ENCODE measurements at regions not wholly inside any gene's neighbourhood (a gene's known extent, or its start where the extent isn't known, plus 50 kb on each side); places are given as distances from the start of the nearest gene placed in this dataset.
"Not testable (repeated sequence)": the region's sequence is repeated elsewhere in the genome, so short reads cannot be mapped to it uniquely, and the experiment has no call there.

GRCh38 chr2:184413221-184413620 lies 185.1 kb upstream of the ZNF804A start:
- TF ChIP-seq CTCF (IDR thresholded peaks at IDR 0.05; ENCODE audit: insufficient read depth, low read depth, low read length) = no peak
- ChIA-PET CTCF (no interaction called here), POLR2A (no interaction called here)
- Histone ChIP-seq H3K36me3 (ENCODE audit: control insufficient read depth, insufficient read depth, low read length) (no peaks in the 10 kb centered on the region), H3K27me3 (ENCODE audit: control insufficient read depth, insufficient read depth, low read length) (no peaks in the 10 kb centered on the region), H3K4me3 (ENCODE audit: low read depth, low read length) (no peak overlapping the region)
- DNase-seq (ENCODE audit: low read depth) = no peak

GRCh38 chr2:184413671-184414229 lies 184.6 kb upstream of the ZNF804A start:
- H3K27me3 ChIP-seq (ENCODE audit: control insufficient read depth, insufficient read depth, low read length) = no peaks in the 10 kb centered on the region
- CTCF ChIA-PET = no interaction called here

GRCh38 chr2:184416146-184416913 lies 182.0 kb upstream of the ZNF804A start:
- POLR2A ChIA-PET = no interaction called here
- Histone ChIP-seq H3K4me3 (ENCODE audit: low read depth, low read length) (no peak overlapping the region), H3K27me3 (ENCODE audit: control insufficient read depth, insufficient read depth, low read length) (no peaks in the 10 kb centered on the region), H3K36me3 (ENCODE audit: control insufficient read depth, insufficient read depth, low read length) (no peaks in the 10 kb centered on the region)
- CTCF ChIA-PET = interaction anchor here (0.7 kb wide), 1 partner anchor 59 kb away, joined by 3 read pairs; no protein-coding TSS in a partner anchor
- no peak for TF ChIP-seq CTCF (IDR thresholded peaks at IDR 0.05; ENCODE audit: insufficient read depth, low read depth, low read length)
- no peak for DNase-seq (ENCODE audit: low read depth)

More at GRCh38 chr2:184413671-184414229, 184.6 kb upstream of the ZNF804A start:
- Histone ChIP-seq H3K36me3 (ENCODE audit: control insufficient read depth, insufficient read depth, low read length) (no peaks in the 10 kb centered on the region), H3K4me3 (ENCODE audit: low read depth, low read length) (no peak overlapping the region)
- POLR2A ChIA-PET = no interaction called here
- TF ChIP-seq CTCF (IDR thresholded peaks at IDR 0.05; ENCODE audit: insufficient read depth, low read depth, low read length) = no peak
- no peak for DNase-seq (ENCODE audit: low read depth)

- no peak overlapping the region for H3K4me3 ChIP-seq (ENCODE audit: low read depth, low read length)
- no peak for DNase-seq (ENCODE audit: low read depth)
- TF ChIP-seq CTCF (IDR thresholded peaks at IDR 0.05; ENCODE audit: insufficient read depth, low read depth, low read length) = no peak
- H3K27me3 ChIP-seq (ENCODE audit: control insufficient read depth, insufficient read depth, low read length) = no peaks in the 10 kb centered on the region
- ChIA-PET POLR2A (no interaction called here), CTCF (no interaction called here)
- H3K36me3 ChIP-seq (ENCODE audit: control insufficient read depth, insufficient read depth, low read length) = no peaks in the 10 kb centered on the region
These were observed 178.6 kb upstream of the ZNF804A start for GRCh38 chr2:184419744-184420143.

- H3K4me3 ChIP-seq (ENCODE audit: low read depth, low read length); DNase-seq (ENCODE audit: low read depth); CTCF ChIA-PET; H3K27me3 ChIP-seq (ENCODE audit: control insufficient read depth, insufficient read depth, low read length); POLR2A ChIA-PET; H3K36me3 ChIP-seq (ENCODE audit: control insufficient read depth, insufficient read depth, low read length): not testable (repeated sequence)
These were observed 176.9 kb upstream of the ZNF804A start for GRCh38 chr2:184421456-184421855.

- no peak for TF ChIP-seq CTCF (IDR thresholded peaks at IDR 0.05; ENCODE audit: insufficient read depth, low read depth, low read length)
- POLR2A ChIA-PET = no interaction called here
- CTCF ChIA-PET = no interaction called here
- H3K36me3 ChIP-seq (ENCODE audit: control insufficient read depth, insufficient read depth, low read length) = no peaks in the 10 kb centered on the region
- no peak overlapping the region for H3K4me3 ChIP-seq (ENCODE audit: low read depth, low read length)
- H3K27me3 ChIP-seq (ENCODE audit: control insufficient read depth, insufficient read depth, low read length) = no peaks in the 10 kb centered on the region
- no peak for DNase-seq (ENCODE audit: low read depth)
These were observed 173.2 kb upstream of the ZNF804A start for GRCh38 chr2:184425083-184425482.

All from BJ (cell line).